SU-DHL-6 (cell line): ENCODE measurements at regions not wholly inside any gene's neighbourhood (a gene's known extent, or its start where the extent isn't known, plus 50 kb on each side); places are given as distances from the start of the nearest gene placed in this dataset.

ENCODE experiments used
- EZH2phosphoT487 ChIP-seq: fragments of 200-600 bp; sonication (generic), shearing (Covaris generic); conservative IDR thresholded peaks from 2 replicates; pipeline ENCODE4 v1.6.1; 2018; ENCODE audit warnings: mild to moderate bottlenecking, antibody characterized with exemption, low read length, moderate library complexity, mixed read lengths
- TF ChIP-seq, protein P1 (sequence below): fragments of 200-600 bp; sonication (generic); IDR thresholded peaks from one replicate; pipeline ENCODE4 v1.5.1; 2017; ENCODE audit warnings: antibody characterized with exemption, mild to moderate bottlenecking, low read length, moderate library complexity; ENCODE audit not compliant: insufficient read depth, poor library complexity, severe bottlenecking

- TF ChIP-seq, protein P1, sequence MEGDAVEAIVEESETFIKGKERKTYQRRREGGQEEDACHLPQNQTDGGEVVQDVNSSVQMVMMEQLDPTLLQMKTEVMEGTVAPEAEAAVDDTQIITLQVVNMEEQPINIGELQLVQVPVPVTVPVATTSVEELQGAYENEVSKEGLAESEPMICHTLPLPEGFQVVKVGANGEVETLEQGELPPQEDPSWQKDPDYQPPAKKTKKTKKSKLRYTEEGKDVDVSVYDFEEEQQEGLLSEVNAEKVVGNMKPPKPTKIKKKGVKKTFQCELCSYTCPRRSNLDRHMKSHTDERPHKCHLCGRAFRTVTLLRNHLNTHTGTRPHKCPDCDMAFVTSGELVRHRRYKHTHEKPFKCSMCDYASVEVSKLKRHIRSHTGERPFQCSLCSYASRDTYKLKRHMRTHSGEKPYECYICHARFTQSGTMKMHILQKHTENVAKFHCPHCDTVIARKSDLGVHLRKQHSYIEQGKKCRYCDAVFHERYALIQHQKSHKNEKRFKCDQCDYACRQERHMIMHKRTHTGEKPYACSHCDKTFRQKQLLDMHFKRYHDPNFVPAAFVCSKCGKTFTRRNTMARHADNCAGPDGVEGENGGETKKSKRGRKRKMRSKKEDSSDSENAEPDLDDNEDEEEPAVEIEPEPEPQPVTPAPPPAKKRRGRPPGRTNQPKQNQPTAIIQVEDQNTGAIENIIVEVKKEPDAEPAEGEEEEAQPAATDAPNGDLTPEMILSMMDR = no peak
- TF ChIP-seq EZH2phosphoT487 = no peak
Observed at GRCh38 chr3:139151530-139151929, 106.8 kb upstream of the PRR23C start.
